ENCODE measurements at regions not wholly inside any gene's neighbourhood (a gene's known extent, or its start where the extent isn't known, plus 50 kb on each side); places are given as distances from the start of the nearest gene placed in this dataset.

DNA sequence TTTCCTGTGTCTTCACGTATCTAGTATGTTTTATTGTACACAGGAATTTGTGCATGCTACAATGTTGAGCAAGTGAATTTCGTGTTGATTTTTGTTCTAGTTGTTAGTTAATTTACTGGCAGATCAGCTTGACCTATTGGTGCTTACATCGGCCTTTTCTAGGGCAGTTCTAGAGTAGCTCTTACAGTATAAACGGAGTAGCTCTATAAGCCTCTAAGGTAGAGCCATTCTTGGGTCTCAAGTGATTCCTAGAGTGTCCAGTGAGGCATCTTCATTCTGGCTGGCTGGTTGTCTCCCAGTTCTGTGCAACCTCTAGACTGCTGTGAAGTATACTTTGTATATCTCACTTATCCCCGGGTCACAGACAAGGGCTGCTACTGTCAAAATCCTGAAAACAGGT, 364.6 kb downstream of the CDH10 start (continued):
- TF ChIP-seq, protein P1, sequence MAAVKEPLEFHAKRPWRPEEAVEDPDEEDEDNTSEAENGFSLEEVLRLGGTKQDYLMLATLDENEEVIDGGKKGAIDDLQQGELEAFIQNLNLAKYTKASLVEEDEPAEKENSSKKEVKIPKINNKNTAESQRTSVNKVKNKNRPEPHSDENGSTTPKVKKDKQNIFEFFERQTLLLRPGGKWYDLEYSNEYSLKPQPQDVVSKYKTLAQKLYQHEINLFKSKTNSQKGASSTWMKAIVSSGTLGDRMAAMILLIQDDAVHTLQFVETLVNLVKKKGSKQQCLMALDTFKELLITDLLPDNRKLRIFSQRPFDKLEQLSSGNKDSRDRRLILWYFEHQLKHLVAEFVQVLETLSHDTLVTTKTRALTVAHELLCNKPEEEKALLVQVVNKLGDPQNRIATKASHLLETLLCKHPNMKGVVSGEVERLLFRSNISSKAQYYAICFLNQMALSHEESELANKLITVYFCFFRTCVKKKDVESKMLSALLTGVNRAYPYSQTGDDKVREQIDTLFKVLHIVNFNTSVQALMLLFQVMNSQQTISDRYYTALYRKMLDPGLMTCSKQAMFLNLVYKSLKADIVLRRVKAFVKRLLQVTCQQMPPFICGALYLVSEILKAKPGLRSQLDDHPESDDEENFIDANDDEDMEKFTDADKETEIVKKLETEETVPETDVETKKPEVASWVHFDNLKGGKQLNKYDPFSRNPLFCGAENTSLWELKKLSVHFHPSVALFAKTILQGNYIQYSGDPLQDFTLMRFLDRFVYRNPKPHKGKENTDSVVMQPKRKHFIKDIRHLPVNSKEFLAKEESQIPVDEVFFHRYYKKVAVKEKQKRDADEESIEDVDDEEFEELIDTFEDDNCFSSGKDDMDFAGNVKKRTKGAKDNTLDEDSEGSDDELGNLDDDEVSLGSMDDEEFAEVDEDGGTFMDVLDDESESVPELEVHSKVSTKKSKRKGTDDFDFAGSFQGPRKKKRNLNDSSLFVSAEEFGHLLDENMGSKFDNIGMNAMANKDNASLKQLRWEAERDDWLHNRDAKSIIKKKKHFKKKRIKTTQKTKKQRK (IDR thresholded peaks at IDR 0.05; ENCODE audit: borderline replicate concordance, low read depth, low read length), result no peak
- no peak for TF ChIP-seq PTTG1 (tag; IDR thresholded peaks at IDR 0.05; ENCODE audit: low read depth)
- TF ChIP-seq ZNF77 (CRISPR knock-in tag; IDR thresholded peaks at IDR 0.05), result no peak
- TF ChIP-seq SMAD1 (IDR thresholded peaks at IDR 0.05; ENCODE audit: low read depth, low read length, partially characterized antibody), result no peak

DNA sequence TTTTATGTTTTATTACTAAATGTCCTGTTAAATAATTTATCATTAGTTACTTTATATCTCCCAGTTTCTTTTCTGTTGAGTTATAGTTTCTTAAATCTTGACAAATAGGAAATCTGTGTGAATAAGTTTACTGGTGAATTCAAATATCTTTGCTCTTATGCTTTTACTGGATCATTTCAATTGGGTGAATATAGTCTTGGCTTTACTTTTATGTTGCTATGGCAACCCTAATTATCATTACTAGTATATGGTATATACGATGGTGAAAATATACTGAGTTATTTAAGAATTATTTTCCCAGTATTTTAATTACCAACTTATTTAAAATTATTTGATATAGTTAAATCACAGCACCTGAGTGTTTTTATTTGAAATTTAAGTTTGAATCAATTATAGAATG, 363.0 kb downstream of the CDH10 start:
- FAIRE-seq, result no peak
- Histone ChIP-seq H3K27ac (ENCODE audit: extremely low read depth, low read depth, low read length) (no peak overlapping the region), H3K9me1 (ENCODE audit: control insufficient read depth, insufficient read depth, low read length) (no peaks in the 10 kb centered on the region), H3K79me2 (ENCODE audit: control insufficient read depth, insufficient read depth, low read length) (no peaks in the 10 kb centered on the region), H3K27me3 (ENCODE audit: control insufficient read depth in 2 of 2, insufficient read depth in 2 of 2, low read length in 2 of 2) (no peaks in the 10 kb centered on the region), H4K20me1 (replicated peaks; ENCODE audit: control insufficient read depth, insufficient read depth, low read length) (no peaks in the 10 kb centered on the region), H3K9me3 (replicated peaks; ENCODE audit: control insufficient read depth, insufficient read depth, low read depth, low read length) (no peaks in the 10 kb centered on the region), H3K36me3 (ENCODE audit: control insufficient read depth, insufficient read depth, low read length) (no peaks in the 10 kb centered on the region), H3K4me1 (replicated peaks in 1 of 2; ENCODE audit: control insufficient read depth in 2 of 2, insufficient read depth in 2 of 2, low read length in 2 of 2) (no peaks in the 10 kb centered on the region), H3K9ac (ENCODE audit: insufficient read depth in 1 of 2, low read depth in 2 of 2, low read length in 2 of 2) (no peak overlapping the region), H3K4me2 (ENCODE audit: insufficient read depth, low read length) (no peak overlapping the region), H2AFZ (ENCODE audit: low read depth, low read length) (no peak overlapping the region), H3K4me3 (no peak overlapping the region)
- no peak for ATAC-seq
- 0% methylated on average over 1 of the region's 1 CpG for WGBS (ENCODE audit: insufficient coverage, low coverage, missing lambda C conversion rate)
- ChIA-PET CTCF (ENCODE audit: low intra/inter-chr PET ratio) (no interaction called here), POLR2A (no interaction called here)
- in situ Hi-C loops (cut with MboI), result no loop called here
- intact Hi-C loops (cut with micrococcal nuclease), result no loop called here
- TF ChIP-seq RFX1 (IDR thresholded peaks at IDR 0.05) (peak; percentile 54), YBX1 (IDR thresholded peaks at IDR 0.05) (no peak), BCOR (IDR thresholded peaks at IDR 0.05) (no peak)
- DNase-seq (ENCODE audit: extremely low read depth in 1 of 4, low spot score in 3 of 4), result no peak
- no TSS peak for BruUV-seq (replicated peaks)
